HCT116 (cell line): ENCODE measurements at regions not wholly inside any gene's neighbourhood (a gene's known extent, or its start where the extent isn't known, plus 50 kb on each side); places are given as distances from the start of the nearest gene placed in this dataset.

ENCODE experiments used
- ATAC-seq: fragments of 200-7000 bp; cut with Tn5 transposase; 2 replicates; pipeline ENCODE4 v1.9.1; 2020; ENCODE audit warnings: mild to moderate bottlenecking, moderate library complexity
- BruUV-seq: library from RNA; stranded (reverse); fragments of 400-500 nt; replicated peaks from 2 replicates; lab custom pipeline; 2021; lab: Mats Ljungman, UMichigan
- CTCF ChIA-PET: fragments of 300-600 bp; sonication (Branson Sonifier 250); formaldehyde crosslinking; loops from one replicate; lab custom pipeline; 2021; ENCODE audit warnings: antibody characterized with exemption; lab: Charles Lee
- POLR2A ChIA-PET: fragments of 300-600, 350-600 bp; sonication (Branson Sonifier 250); formaldehyde crosslinking; loops from one replicate; lab custom pipeline; 2021; ENCODE audit warnings: antibody characterized with exemption; lab: Charles Lee
- RAD21 ChIA-PET, 2 experiments: fragments of 300-600 bp; sonication (Branson Sonifier 250); formaldehyde crosslinking; loops; one replicate each; lab custom pipeline; 2023; ENCODE audit warnings: low total read pairs in 2 of 2; ENCODE audit not compliant: uncharacterized antibody in 2 of 2, unreplicated experiment in 2 of 2, low non-redundant PET in 1 of 2; lab: Charles Lee
- DNase-seq: peaks from one replicate; pipeline ENCODE4 v3.0.0-alpha.2; 2010; ENCODE audit warnings: low read depth, low spot score
- H2AFZ ChIP-seq: fragments of 200-600 bp; shearing (Covaris generic), sonication (generic); 2 replicates; pipeline ENCODE4 v1.6.1; 2017; ENCODE audit warnings: low read depth, mixed run types, mixed read lengths, antibody characterized with exemption, low read length; ENCODE audit not compliant: poor library complexity, severe bottlenecking
- H3K27ac ChIP-seq: 2 replicates; pipeline ENCODE4 v1.5.1; 2012; ENCODE audit warnings: low read depth, low read length
- H3K27me3 ChIP-seq: fragments of 200-600 bp; sonication (generic); 2 replicates; pipeline ENCODE4 v1.6.1; 2016; ENCODE audit warnings: mixed run types, low read length, mixed read lengths; ENCODE audit not compliant: insufficient read depth
- H3K36me3 ChIP-seq, 2 experiments: fragments of 200-500 bp in 1 of 2; fragments of 200-600 bp in 1 of 2; sonication (Bioruptor generic) in 1 of 2; sonication (generic) in 1 of 2; 2 replicates each; pipeline versions ENCODE4 v1.5.1 to v1.6.1; 2014 to 2016; ENCODE audit warnings: low read length in 2 of 2, inconsistent platforms in 1 of 2, mixed read lengths in 1 of 2, mixed run types in 1 of 2; ENCODE audit not compliant: insufficient read depth in 2 of 2, control insufficient read depth in 1 of 2
- H3K4me1 ChIP-seq, 2 experiments: fragments of 200-600 bp in 1 of 2; sonication (generic) in 1 of 2; 2 replicates each; pipeline versions ENCODE4 v1.5.1 to v1.6.1; 2012 to 2017; ENCODE audit warnings: low read length in 2 of 2, inconsistent platforms in 1 of 2, mild to moderate bottlenecking in 1 of 2, mixed read lengths in 1 of 2, mixed run types in 1 of 2, moderate library complexity in 1 of 2; ENCODE audit not compliant: insufficient read depth in 2 of 2, control insufficient read depth in 1 of 2
- H3K4me2 ChIP-seq: fragments of 200-600 bp; sonication (generic); 2 replicates; pipeline ENCODE4 v1.6.1; 2017; ENCODE audit warnings: mixed run types, low read length, mixed read lengths
- H3K4me3 ChIP-seq, 2 experiments: fragments of 200-600 bp in 1 of 2; sonication (generic) in 1 of 2; replicated peaks in 1 of 2; 2 replicates each; pipeline ENCODE4 v1.5.1; 2011 to 2016; ENCODE audit warnings: low read length in 2 of 2, control low read depth in 1 of 2, low read depth in 1 of 2, mild to moderate bottlenecking in 1 of 2, mixed read lengths in 1 of 2, mixed run types in 1 of 2
- H3K79me2 ChIP-seq: fragments of 200-600 bp; sonication (generic); 2 replicates; pipeline ENCODE4 v1.6.1; 2017; ENCODE audit warnings: mild to moderate bottlenecking, mixed run types, low read length, moderate library complexity, mixed read lengths; ENCODE audit not compliant: insufficient read depth
- H3K9ac ChIP-seq: fragments of 200-600 bp; sonication (generic); 2 replicates; pipeline ENCODE4 v1.6.1; 2016; ENCODE audit warnings: low read length, mixed read lengths
- H3K9me2 ChIP-seq: fragments of 200-600 bp; sonication (generic), shearing (Covaris generic); 2 replicates; pipeline ENCODE4 v1.6.1; 2017; ENCODE audit warnings: mixed run types, mild to moderate bottlenecking, moderate library complexity; ENCODE audit not compliant: insufficient read depth
- H3K9me3 ChIP-seq, 2 experiments: fragments of 200-500 bp in 1 of 2; fragments of 200-600 bp in 1 of 2; sonication (Bioruptor generic) in 1 of 2; sonication (generic) in 1 of 2; 2 replicates each; pipeline ENCODE4 v1.6.1; 2014 to 2017; ENCODE audit warnings: low read length in 2 of 2, mixed read lengths in 2 of 2, inconsistent platforms in 1 of 2, low read depth in 1 of 2, mild to moderate bottlenecking in 1 of 2, mixed run types in 1 of 2, moderate library complexity in 1 of 2; ENCODE audit not compliant: control insufficient read depth in 1 of 2, insufficient read depth in 1 of 2
- H4K20me1 ChIP-seq: fragments of 200-600 bp; sonication (generic), shearing (Covaris generic); 2 replicates; pipeline ENCODE4 v1.6.1; 2017; ENCODE audit warnings: mixed run types, mild to moderate bottlenecking, moderate library complexity; ENCODE audit not compliant: insufficient read depth
- CEBPB ChIP-seq: IDR thresholded peaks from 2 replicates; pipeline ENCODE4 v1.6.1; 2012; ENCODE audit warnings: low read depth
- EGR1 ChIP-seq: IDR thresholded peaks from 2 replicates; pipeline ENCODE4 v1.6.1; 2012; ENCODE audit warnings: low read depth
- EZH2 ChIP-seq: fragments of 200-600 bp; sonication (generic); IDR thresholded peaks from 2 replicates; pipeline ENCODE4 v1.6.1; 2017; ENCODE audit warnings: antibody characterized with exemption, mixed run types
- EZH2phosphoT487 ChIP-seq: fragments of 200-600 bp; IDR thresholded peaks from 2 replicates; pipeline ENCODE4 v1.6.1; 2018; ENCODE audit warnings: antibody characterized with exemption, borderline replicate concordance
- JUND ChIP-seq: IDR thresholded peaks from 2 replicates; pipeline ENCODE4 v1.6.1; 2012
- POLR2A ChIP-seq: IDR thresholded peaks from 2 replicates; pipeline ENCODE4 v1.7.0; 2011; ENCODE audit warnings: borderline replicate concordance; ENCODE audit not compliant: insufficient read depth, insufficient read length; ENCODE audit errors: extremely low read depth
- POLR2AphosphoS5 ChIP-seq: IDR thresholded peaks from 2 replicates; pipeline ENCODE4 v1.6.1; 2011; ENCODE audit warnings: mild to moderate bottlenecking, low read depth, low read length, moderate library complexity
- SIN3A ChIP-seq: IDR thresholded peaks from 2 replicates; pipeline ENCODE4 v1.6.1; 2012; ENCODE audit warnings: low read depth
- SP1 ChIP-seq: IDR thresholded peaks from 2 replicates; pipeline ENCODE4 v1.6.1; 2012; ENCODE audit warnings: low read depth
- SRF ChIP-seq: IDR thresholded peaks from 2 replicates; pipeline ENCODE4 v1.6.1; 2012; ENCODE audit warnings: low read depth
- TCF7L2 ChIP-seq: IDR thresholded peaks from 2 replicates; pipeline ENCODE4 v1.7.0; 2011; ENCODE audit warnings: borderline replicate concordance, inconsistent platforms; ENCODE audit not compliant: insufficient read depth, insufficient read length; ENCODE audit errors: extremely low read depth
- YY1 ChIP-seq: IDR thresholded peaks from 2 replicates; pipeline ENCODE4 v1.6.1; 2011; ENCODE audit warnings: low read length, low read depth, moderate library complexity, mild to moderate bottlenecking; ENCODE audit not compliant: insufficient replicate concordance; ENCODE audit errors: extremely low read depth
- ZFX ChIP-seq: fragments of 450-650 bp; IDR thresholded peaks from 2 replicates; pipeline ENCODE4 v1.6.1; 2017
- intact Hi-C: fragments of 100-400 bp; cut with micrococcal nuclease; formaldehyde crosslinking; loops from 2 replicates; pipeline ENCODE4 v1.10.0; 2022
- TF ChIP-seq, protein P1 (sequence below): IDR thresholded peaks from 2 replicates; pipeline ENCODE4 v1.6.1; 2011; ENCODE audit warnings: mild to moderate bottlenecking, low read length, moderate library complexity; ENCODE audit not compliant: insufficient replicate concordance; ENCODE audit errors: extremely low read depth
- TF ChIP-seq, protein P2 (sequence below): IDR thresholded peaks from 2 replicates; pipeline ENCODE4 v1.6.1; 2012; ENCODE audit warnings: low read depth
- TF ChIP-seq, protein P3 (sequence below): IDR thresholded peaks from 2 replicates; pipeline ENCODE4 v1.6.1; 2012
- TF ChIP-seq, protein P4 (sequence below), 3 experiments: fragments of 200-600 bp in 1 of 3; sonication (generic) in 1 of 3; IDR thresholded peaks in 2 of 3; conservative IDR thresholded peaks in 1 of 3; 2 replicates each; pipeline ENCODE4 v1.5.1; 2012 to 2017; ENCODE audit warnings: low read depth in 2 of 3, low read length in 2 of 3, antibody characterized with exemption in 1 of 3, borderline replicate concordance in 1 of 3, control low read depth in 1 of 3, mild to moderate bottlenecking in 1 of 3, mixed read lengths in 1 of 3, mixed run types in 1 of 3, moderate library complexity in 1 of 3; ENCODE audit not compliant: insufficient read depth in 1 of 3
- TF ChIP-seq, protein P5 (sequence below): IDR thresholded peaks from 2 replicates; pipeline ENCODE4 v1.6.1; 2012

DNA sequence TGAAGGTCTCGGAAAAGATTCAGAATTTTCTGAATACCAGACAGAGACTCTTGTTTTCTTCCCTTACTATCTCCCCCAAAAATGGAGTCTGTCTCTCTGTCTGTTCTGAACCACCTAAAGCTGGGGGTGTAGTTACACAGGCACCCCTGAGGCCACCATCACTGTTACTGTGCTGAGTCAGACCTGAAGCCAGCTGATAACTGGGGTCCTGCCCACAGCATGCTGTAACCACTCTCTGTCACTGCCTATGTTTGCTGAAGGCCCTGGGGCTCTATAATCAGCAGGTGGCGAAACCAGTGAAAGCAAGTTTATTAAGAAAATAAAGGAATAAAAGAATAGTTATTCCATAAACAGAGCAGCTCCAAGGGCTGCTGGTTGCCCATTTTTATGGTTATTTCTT, 575.2 kb upstream of the POT1 start:
- ChIA-PET POLR2A (no interaction called here), CTCF (no interaction called here), RAD21 (no interaction called here)
- no peak for ATAC-seq
- no peak overlapping the region for H2AFZ ChIP-seq
- intact Hi-C loops: no loop called here
- no peak overlapping the region for H3K9ac ChIP-seq
- H3K27me3 ChIP-seq: no peaks in the 10 kb centered on the region
- no peak overlapping the region for H3K4me2 ChIP-seq
- H3K36me3 ChIP-seq: no peaks in the 10 kb centered on the region
- H3K4me1 ChIP-seq: no peaks in the 10 kb centered on the region
- H3K79me2 ChIP-seq: no peaks in the 10 kb centered on the region
- H3K27ac ChIP-seq: no peak overlapping the region
- no peaks in the 10 kb centered on the region for H3K9me2 ChIP-seq
- no TSS peak for BruUV-seq
- H3K9me3 ChIP-seq: no peaks in the 10 kb centered on the region
- no peak overlapping the region for H3K4me3 ChIP-seq
- no peaks in the 10 kb centered on the region for H4K20me1 ChIP-seq
- no peak for DNase-seq
- TF ChIP-seq JUND (no peak), POLR2A (no peak), EGR1 (no peak), ZFX (no peak), SIN3A (no peak), TCF7L2 (no peak), EZH2phosphoT487 (no peak), YY1 (no peak), SRF (no peak), SP1 (no peak), CEBPB (no peak), POLR2AphosphoS5 (no peak), EZH2 (no peak)
- TF ChIP-seq, protein P1, sequence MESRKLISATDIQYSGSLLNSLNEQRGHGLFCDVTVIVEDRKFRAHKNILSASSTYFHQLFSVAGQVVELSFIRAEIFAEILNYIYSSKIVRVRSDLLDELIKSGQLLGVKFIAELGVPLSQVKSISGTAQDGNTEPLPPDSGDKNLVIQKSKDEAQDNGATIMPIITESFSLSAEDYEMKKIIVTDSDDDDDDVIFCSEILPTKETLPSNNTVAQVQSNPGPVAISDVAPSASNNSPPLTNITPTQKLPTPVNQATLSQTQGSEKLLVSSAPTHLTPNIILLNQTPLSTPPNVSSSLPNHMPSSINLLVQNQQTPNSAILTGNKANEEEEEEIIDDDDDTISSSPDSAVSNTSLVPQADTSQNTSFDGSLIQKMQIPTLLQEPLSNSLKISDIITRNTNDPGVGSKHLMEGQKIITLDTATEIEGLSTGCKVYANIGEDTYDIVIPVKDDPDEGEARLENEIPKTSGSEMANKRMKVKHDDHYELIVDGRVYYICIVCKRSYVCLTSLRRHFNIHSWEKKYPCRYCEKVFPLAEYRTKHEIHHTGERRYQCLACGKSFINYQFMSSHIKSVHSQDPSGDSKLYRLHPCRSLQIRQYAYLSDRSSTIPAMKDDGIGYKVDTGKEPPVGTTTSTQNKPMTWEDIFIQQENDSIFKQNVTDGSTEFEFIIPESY: no peak
- TF ChIP-seq, protein P2, sequence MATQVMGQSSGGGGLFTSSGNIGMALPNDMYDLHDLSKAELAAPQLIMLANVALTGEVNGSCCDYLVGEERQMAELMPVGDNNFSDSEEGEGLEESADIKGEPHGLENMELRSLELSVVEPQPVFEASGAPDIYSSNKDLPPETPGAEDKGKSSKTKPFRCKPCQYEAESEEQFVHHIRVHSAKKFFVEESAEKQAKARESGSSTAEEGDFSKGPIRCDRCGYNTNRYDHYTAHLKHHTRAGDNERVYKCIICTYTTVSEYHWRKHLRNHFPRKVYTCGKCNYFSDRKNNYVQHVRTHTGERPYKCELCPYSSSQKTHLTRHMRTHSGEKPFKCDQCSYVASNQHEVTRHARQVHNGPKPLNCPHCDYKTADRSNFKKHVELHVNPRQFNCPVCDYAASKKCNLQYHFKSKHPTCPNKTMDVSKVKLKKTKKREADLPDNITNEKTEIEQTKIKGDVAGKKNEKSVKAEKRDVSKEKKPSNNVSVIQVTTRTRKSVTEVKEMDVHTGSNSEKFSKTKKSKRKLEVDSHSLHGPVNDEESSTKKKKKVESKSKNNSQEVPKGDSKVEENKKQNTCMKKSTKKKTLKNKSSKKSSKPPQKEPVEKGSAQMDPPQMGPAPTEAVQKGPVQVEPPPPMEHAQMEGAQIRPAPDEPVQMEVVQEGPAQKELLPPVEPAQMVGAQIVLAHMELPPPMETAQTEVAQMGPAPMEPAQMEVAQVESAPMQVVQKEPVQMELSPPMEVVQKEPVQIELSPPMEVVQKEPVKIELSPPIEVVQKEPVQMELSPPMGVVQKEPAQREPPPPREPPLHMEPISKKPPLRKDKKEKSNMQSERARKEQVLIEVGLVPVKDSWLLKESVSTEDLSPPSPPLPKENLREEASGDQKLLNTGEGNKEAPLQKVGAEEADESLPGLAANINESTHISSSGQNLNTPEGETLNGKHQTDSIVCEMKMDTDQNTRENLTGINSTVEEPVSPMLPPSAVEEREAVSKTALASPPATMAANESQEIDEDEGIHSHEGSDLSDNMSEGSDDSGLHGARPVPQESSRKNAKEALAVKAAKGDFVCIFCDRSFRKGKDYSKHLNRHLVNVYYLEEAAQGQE: no peak
- TF ChIP-seq, protein P3, sequence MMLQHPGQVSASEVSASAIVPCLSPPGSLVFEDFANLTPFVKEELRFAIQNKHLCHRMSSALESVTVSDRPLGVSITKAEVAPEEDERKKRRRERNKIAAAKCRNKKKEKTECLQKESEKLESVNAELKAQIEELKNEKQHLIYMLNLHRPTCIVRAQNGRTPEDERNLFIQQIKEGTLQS: no peak
- TF ChIP-seq, protein P4, sequence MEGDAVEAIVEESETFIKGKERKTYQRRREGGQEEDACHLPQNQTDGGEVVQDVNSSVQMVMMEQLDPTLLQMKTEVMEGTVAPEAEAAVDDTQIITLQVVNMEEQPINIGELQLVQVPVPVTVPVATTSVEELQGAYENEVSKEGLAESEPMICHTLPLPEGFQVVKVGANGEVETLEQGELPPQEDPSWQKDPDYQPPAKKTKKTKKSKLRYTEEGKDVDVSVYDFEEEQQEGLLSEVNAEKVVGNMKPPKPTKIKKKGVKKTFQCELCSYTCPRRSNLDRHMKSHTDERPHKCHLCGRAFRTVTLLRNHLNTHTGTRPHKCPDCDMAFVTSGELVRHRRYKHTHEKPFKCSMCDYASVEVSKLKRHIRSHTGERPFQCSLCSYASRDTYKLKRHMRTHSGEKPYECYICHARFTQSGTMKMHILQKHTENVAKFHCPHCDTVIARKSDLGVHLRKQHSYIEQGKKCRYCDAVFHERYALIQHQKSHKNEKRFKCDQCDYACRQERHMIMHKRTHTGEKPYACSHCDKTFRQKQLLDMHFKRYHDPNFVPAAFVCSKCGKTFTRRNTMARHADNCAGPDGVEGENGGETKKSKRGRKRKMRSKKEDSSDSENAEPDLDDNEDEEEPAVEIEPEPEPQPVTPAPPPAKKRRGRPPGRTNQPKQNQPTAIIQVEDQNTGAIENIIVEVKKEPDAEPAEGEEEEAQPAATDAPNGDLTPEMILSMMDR (IDR thresholded peaks at IDR 0.05 in 2 of 3, conservative IDR thresholded peaks at IDR 0.05 in 1 of 3; ENCODE audit: borderline replicate concordance in 1 of 3, insufficient read depth in 1 of 3, low read depth in 2 of 3, low read length in 2 of 3): no peak
- TF ChIP-seq, protein P5, sequence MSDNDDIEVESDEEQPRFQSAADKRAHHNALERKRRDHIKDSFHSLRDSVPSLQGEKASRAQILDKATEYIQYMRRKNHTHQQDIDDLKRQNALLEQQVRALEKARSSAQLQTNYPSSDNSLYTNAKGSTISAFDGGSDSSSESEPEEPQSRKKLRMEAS: no peak
